Fibroblast of mammary gland (primary cell): ENCODE measurements at regions not wholly inside any gene's neighbourhood (a gene's known extent, or its start where the extent isn't known, plus 50 kb on each side); places are given as distances from the start of the nearest gene placed in this dataset.

Source experiments
- DNase-seq: peaks from one replicate; pipeline ENCODE4 v3.0.0-alpha.2; 2010; ENCODE audit warnings: low read depth
- H3K4me3 ChIP-seq: 2 replicates; pipeline ENCODE4 v1.5.1; 2011; ENCODE audit warnings: low read depth, mild to moderate bottlenecking, low read length, moderate library complexity; ENCODE audit not compliant: control insufficient read depth
- CTCF ChIP-seq: conservative IDR thresholded peaks from 2 replicates; pipeline ENCODE4 v1.5.1; 2011; ENCODE audit warnings: low read depth, low read length, inconsistent platforms; ENCODE audit not compliant: control insufficient read depth, insufficient read depth

GRCh38 chr9:23635276-23635675 lies 190.8 kb downstream of the ELAVL2 start:
- no peak for TF ChIP-seq CTCF
- no peak overlapping the region for H3K4me3 ChIP-seq
- no peak for DNase-seq

- no peak overlapping the region for H3K4me3 ChIP-seq
- no peak for TF ChIP-seq CTCF
- DNase-seq, result no peak
These were observed 189.8 kb downstream of the ELAVL2 start for GRCh38 chr9:23636199-23636598.

- no peak for TF ChIP-seq CTCF
- no peak for DNase-seq
- no peak overlapping the region for H3K4me3 ChIP-seq
These were observed 188.0 kb downstream of the ELAVL2 start for GRCh38 chr9:23638011-23638410.

GRCh38 chr9:23638837-23639426 lies 187.1 kb downstream of the ELAVL2 start:
- H3K4me3 ChIP-seq, result no peak overlapping the region
- no peak for DNase-seq
- no peak for TF ChIP-seq CTCF
